ENCODE measurements at regions not wholly inside any gene's neighbourhood (a gene's known extent, or its start where the extent isn't known, plus 50 kb on each side); places are given as distances from the start of the nearest gene placed in this dataset.

GRCh38 chr5:108617467-108618435 is 129.9 kb upstream of the FER start:
- H3K27me3 ChIP-seq, result no peaks in the 10 kb centered on the region
- DNase-seq (ENCODE audit: extremely low spot score in 2 of 2), result no peak
- TF ChIP-seq POLR2AphosphoS5 (IDR thresholded peaks at IDR 0.05; ENCODE audit: insufficient read depth in 1 of 2, low read depth in 1 of 2), result no peak
- no peak for TF ChIP-seq CTCF (IDR thresholded peaks at IDR 0.05)
- TF ChIP-seq POLR2A (IDR thresholded peaks at IDR 0.05), result no peak
- H3K27ac ChIP-seq, result no peak overlapping the region
- H3K9me3 ChIP-seq, result no peaks in the 10 kb centered on the region
- no peak overlapping the region for H3K4me3 ChIP-seq
- H3K36me3 ChIP-seq, result no peaks in the 10 kb centered on the region
- H3K4me1 ChIP-seq, result no peaks in the 10 kb centered on the region
- intact Hi-C loops (cut with DNase I), result no loop called here

- intact Hi-C loops (cut with DNase I), result no loop called here
- H3K9me3 ChIP-seq, result no peaks in the 10 kb centered on the region
- TF ChIP-seq POLR2AphosphoS5 (IDR thresholded peaks at IDR 0.05; ENCODE audit: insufficient read depth in 1 of 2, low read depth in 1 of 2) (no peak), POLR2A (IDR thresholded peaks at IDR 0.05) (no peak), CTCF (IDR thresholded peaks at IDR 0.05) (no peak)
Observed at GRCh38 chr5:108615216-108615615, 132.5 kb upstream of the FER start.

GRCh38 chr5:108607421-108607820 is 140.3 kb upstream of the FER start:
- no peak for DNase-seq (ENCODE audit: extremely low spot score in 2 of 2)
- H3K36me3 ChIP-seq, result no peaks in the 10 kb centered on the region
- TF ChIP-seq POLR2A (IDR thresholded peaks at IDR 0.05), result no peak
- no peak for TF ChIP-seq POLR2AphosphoS5 (IDR thresholded peaks at IDR 0.05; ENCODE audit: insufficient read depth in 1 of 2, low read depth in 1 of 2)
- TF ChIP-seq CTCF (IDR thresholded peaks at IDR 0.05), result no peak
- intact Hi-C loops (cut with DNase I), result no loop called here
- no peaks in the 10 kb centered on the region for H3K27me3 ChIP-seq
- no peak overlapping the region for H3K27ac ChIP-seq
- H3K9me3 ChIP-seq, result no peaks in the 10 kb centered on the region
- no peaks in the 10 kb centered on the region for H3K4me1 ChIP-seq
- no peak overlapping the region for H3K4me3 ChIP-seq

More at GRCh38 chr5:108615216-108615615, 132.5 kb upstream of the FER start:
- no peaks in the 10 kb centered on the region for H3K36me3 ChIP-seq
- H3K27ac ChIP-seq, result no peak overlapping the region
- H3K4me3 ChIP-seq, result no peak overlapping the region
- H3K4me1 ChIP-seq, result no peaks in the 10 kb centered on the region
- no peak for DNase-seq (ENCODE audit: extremely low spot score in 2 of 2)
- no peaks in the 10 kb centered on the region for H3K27me3 ChIP-seq

GRCh38 chr5:108606185-108606584 is 141.5 kb upstream of the FER start:
- intact Hi-C loops (cut with DNase I), result no loop called here
- TF ChIP-seq CTCF (IDR thresholded peaks at IDR 0.05) (no peak), POLR2A (IDR thresholded peaks at IDR 0.05) (no peak), POLR2AphosphoS5 (IDR thresholded peaks at IDR 0.05; ENCODE audit: insufficient read depth in 1 of 2, low read depth in 1 of 2) (no peak)
- no peak for DNase-seq (ENCODE audit: extremely low spot score in 2 of 2)
- H3K9me3 ChIP-seq, result no peaks in the 10 kb centered on the region
- no peak overlapping the region for H3K27ac ChIP-seq
- H3K36me3 ChIP-seq, result no peaks in the 10 kb centered on the region
- no peaks in the 10 kb centered on the region for H3K27me3 ChIP-seq
- no peaks in the 10 kb centered on the region for H3K4me1 ChIP-seq
- H3K4me3 ChIP-seq, result no peak overlapping the region

- no peak for DNase-seq (ENCODE audit: extremely low spot score in 2 of 2)
- Histone ChIP-seq H3K4me1 (no peaks in the 10 kb centered on the region), H3K4me3 (no peak overlapping the region), H3K36me3 (no peaks in the 10 kb centered on the region), H3K9me3 (no peaks in the 10 kb centered on the region), H3K27me3 (no peaks in the 10 kb centered on the region), H3K27ac (no peak overlapping the region)
- TF ChIP-seq CTCF (IDR thresholded peaks at IDR 0.05), result no peak
- no peak for TF ChIP-seq POLR2AphosphoS5 (IDR thresholded peaks at IDR 0.05; ENCODE audit: insufficient read depth in 1 of 2, low read depth in 1 of 2)
- TF ChIP-seq POLR2A (IDR thresholded peaks at IDR 0.05), result no peak
- intact Hi-C loops (cut with DNase I), result no loop called here
Observed at GRCh38 chr5:108602830-108603229, 144.9 kb upstream of the FER start.

Data from vagina (tissue), 2 donors.